ENCODE measurements at regions not wholly inside any gene's neighbourhood (a gene's known extent, or its start where the extent isn't known, plus 50 kb on each side); places are given as distances from the start of the nearest gene placed in this dataset.
A peak's percentile ranks its signal among the peaks of the same experiment; 100 is the strongest.

DNA sequence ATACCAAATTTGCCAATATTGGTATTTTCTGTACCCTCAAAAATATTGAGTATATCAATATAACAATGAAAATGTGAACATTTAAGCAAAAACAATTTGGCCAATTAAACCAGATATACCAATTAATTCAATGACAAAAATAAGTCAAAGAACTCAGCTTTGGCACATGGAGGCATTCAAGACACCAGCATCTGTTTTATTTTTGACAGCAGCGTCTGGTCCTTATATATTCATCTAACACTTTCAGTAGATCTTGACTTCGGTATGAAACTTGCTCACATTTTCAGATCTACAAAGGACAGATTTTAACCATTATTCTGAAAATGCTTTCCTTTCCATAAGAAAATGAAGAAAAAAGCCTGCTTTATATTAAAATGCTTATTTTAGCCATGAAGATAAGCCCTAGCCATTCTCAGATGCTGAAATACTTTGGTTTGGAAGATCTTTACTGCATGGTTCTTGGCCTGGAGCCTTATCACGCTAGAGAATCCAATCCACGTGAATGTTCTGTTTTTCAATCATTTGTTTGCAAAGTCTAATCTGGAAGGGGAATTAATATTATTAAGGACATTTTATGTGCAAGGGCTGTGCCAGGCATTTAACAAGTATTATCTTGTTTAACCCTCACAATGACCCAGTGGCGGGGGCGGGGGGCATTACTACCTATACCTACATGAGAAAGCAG is 132.2 kb downstream of the DLEU7 start:
- no peak for DNase-seq (ENCODE audit: low read depth)
- TF ChIP-seq, protein P1, sequence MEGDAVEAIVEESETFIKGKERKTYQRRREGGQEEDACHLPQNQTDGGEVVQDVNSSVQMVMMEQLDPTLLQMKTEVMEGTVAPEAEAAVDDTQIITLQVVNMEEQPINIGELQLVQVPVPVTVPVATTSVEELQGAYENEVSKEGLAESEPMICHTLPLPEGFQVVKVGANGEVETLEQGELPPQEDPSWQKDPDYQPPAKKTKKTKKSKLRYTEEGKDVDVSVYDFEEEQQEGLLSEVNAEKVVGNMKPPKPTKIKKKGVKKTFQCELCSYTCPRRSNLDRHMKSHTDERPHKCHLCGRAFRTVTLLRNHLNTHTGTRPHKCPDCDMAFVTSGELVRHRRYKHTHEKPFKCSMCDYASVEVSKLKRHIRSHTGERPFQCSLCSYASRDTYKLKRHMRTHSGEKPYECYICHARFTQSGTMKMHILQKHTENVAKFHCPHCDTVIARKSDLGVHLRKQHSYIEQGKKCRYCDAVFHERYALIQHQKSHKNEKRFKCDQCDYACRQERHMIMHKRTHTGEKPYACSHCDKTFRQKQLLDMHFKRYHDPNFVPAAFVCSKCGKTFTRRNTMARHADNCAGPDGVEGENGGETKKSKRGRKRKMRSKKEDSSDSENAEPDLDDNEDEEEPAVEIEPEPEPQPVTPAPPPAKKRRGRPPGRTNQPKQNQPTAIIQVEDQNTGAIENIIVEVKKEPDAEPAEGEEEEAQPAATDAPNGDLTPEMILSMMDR (IDR thresholded peaks at IDR 0.05; ENCODE audit: control insufficient read depth, insufficient read depth, low read depth, low read length, missing control alignments), result no peak
- no peak overlapping the region for H3K4me3 ChIP-seq (ENCODE audit: control insufficient read depth, low read depth, low read length)

DNA sequence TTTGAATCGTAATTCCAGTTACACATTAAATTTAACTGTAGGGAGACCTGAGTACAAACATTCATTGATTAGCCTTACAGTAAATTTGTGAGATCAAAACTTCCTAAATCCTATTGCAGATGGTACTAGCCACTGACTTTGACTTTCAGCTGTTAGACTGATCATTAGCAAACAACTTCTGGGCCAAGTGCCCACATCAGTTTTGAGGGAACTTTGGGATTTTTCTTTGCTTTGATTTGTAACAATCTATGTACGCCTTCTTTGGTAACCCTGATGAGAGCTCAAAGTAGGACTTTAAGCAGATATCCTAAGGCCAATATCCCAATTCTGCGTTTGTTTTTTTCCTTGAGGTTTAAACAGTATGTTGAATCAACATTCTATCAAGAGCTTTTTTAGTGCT is 131.5 kb downstream of the DLEU7 start:
- no peak overlapping the region for H3K4me3 ChIP-seq (ENCODE audit: control insufficient read depth, low read depth, low read length)
- no peak for DNase-seq (ENCODE audit: low read depth)
- TF ChIP-seq, protein P1 (IDR thresholded peaks at IDR 0.05; ENCODE audit: control insufficient read depth, insufficient read depth, low read depth, low read length, missing control alignments), result no peak

DNA sequence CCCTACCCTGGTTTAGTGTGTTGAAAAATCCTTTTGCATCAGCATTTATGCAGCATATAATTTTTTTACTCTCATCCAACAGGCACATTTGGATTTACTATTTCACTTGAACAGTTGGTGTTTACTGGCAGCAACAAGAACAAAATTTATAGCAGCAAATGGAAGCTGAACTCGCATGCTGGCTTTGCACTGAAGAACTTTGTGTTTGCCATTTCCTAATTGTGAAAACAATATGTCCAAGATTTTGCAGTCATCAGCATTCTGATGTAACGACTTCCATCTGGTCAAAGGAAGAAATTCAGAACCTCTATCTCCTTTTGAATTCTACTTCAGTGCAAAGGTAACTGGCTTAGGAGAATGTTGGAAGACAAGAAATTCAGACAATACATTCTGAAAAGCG is 131.0 kb downstream of the DLEU7 start:
- no peak for DNase-seq (ENCODE audit: low read depth)
- H3K4me3 ChIP-seq (ENCODE audit: control insufficient read depth, low read depth, low read length), result no peak overlapping the region
- TF ChIP-seq, protein P1 (IDR thresholded peaks at IDR 0.05; ENCODE audit: control insufficient read depth, insufficient read depth, low read depth, low read length, missing control alignments), result no peak

DNA sequence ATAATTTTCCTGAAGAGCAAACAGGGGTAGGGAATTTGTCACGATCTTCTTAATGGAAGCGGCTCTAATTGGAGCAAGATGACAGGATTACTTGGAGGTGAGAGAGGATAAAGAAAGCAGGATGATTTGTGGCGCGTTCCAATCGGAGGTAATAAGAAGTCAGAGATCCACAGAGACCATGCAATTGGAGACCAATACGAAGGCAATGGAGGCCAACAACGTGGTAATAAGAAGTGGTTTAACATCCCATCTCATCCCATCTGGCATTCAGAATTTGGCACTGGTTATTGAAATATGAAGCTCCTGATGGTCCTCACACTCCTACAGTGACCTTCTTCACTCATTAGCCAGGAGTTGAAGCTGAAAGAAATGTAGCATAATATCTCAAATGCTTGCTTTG is 130.6 kb downstream of the DLEU7 start:
- TF ChIP-seq, protein P1 (IDR thresholded peaks at IDR 0.05; ENCODE audit: control insufficient read depth, insufficient read depth, low read depth, low read length, missing control alignments), result no peak
- DNase-seq (ENCODE audit: low read depth), result no peak
- no peak overlapping the region for H3K4me3 ChIP-seq (ENCODE audit: control insufficient read depth, low read depth, low read length)

DNA sequence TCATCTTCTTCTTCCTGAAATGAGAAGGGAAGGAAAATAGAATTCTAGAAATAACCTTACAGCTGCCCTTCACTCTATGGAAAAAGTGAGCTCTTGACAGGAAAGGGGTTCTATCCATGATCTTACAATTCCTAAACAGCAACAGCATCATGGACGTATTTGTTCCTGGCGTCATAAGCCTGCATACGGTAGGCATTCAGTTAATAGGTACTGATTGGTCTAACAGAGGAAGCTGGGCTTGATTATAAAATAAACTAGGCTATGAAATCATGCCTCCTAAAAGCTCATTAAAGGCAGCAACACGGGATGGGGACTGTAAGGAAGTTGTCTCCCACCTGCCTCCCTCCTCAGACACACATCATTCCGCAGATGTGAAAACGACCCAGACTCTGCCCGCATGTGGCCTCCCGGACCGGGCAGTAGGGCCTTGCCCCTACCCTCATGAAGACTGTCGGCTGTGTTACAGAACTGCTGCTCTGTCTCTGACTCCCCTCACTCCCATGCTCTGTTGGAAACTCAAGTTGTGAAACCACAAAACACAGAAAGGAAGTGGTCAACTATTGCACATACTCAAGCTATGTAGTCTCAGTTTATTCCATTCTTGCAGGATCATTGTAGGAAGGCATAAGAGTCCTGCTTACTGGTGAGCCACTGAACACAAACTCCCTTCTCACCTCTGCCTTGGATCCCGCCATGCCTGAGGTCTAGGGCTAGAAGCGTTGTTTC is 129.8 kb downstream of the DLEU7 start:
- peak; percentile 76 for DNase-seq (ENCODE audit: low read depth)

DNA sequence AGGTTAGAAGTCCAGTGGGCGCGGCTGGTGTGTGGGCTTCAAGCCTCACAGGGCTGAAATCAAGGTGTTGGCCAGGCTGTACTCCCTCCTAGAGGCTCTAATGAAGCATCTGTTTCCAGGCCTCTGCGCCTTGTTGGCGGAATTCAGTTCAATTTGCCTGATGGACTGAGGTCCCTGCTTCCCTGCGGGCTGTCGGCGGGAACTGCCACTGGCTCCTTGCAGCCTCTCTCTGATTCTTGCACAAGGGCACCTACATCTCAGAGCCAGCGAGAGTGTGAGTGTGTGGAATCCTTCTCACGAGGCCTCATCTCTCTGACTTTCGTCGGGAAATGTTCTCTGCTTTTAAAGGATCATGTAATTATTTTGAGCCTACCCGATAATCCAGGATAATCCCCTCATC is 128.6 kb downstream of the DLEU7 start:
- no peak for DNase-seq (ENCODE audit: low read depth)
- TF ChIP-seq, protein P1 (IDR thresholded peaks at IDR 0.05; ENCODE audit: control insufficient read depth, insufficient read depth, low read depth, low read length, missing control alignments), result no peak
- H3K4me3 ChIP-seq (ENCODE audit: control insufficient read depth, low read depth, low read length), result no peak overlapping the region

More for the DNA sequence above, 129.8 kb downstream of the DLEU7 start:
- TF ChIP-seq, protein P1 (IDR thresholded peaks at IDR 0.05; ENCODE audit: control insufficient read depth, insufficient read depth, low read depth, low read length, missing control alignments), result no peak
- no peak overlapping the region for H3K4me3 ChIP-seq (ENCODE audit: control insufficient read depth, low read depth, low read length)

Data from AG09309 (cell line).